HL-60 (cell line): ENCODE measurements at regions not wholly inside any gene's neighbourhood (a gene's known extent, or its start where the extent isn't known, plus 50 kb on each side); places are given as distances from the start of the nearest gene placed in this dataset.

Source experiments
- CTCF ChIP-seq: IDR thresholded peaks from one replicate; pipeline ENCODE4 v1.5.1; 2011; ENCODE audit warnings: low read length, control low read depth, inconsistent platforms; ENCODE audit not compliant: insufficient read depth
- POLR2AphosphoS5 ChIP-seq: IDR thresholded peaks from 2 replicates; pipeline ENCODE4 v1.6.1; 2012; ENCODE audit warnings: low read depth

- TF ChIP-seq POLR2AphosphoS5 (no peak), CTCF (no peak)
These were observed 264.1 kb upstream of the FZD8 start for GRCh38 chr10:35906155-35906554.
